ENCODE measurements at regions not wholly inside any gene's neighbourhood (a gene's known extent, or its start where the extent isn't known, plus 50 kb on each side); places are given as distances from the start of the nearest gene placed in this dataset.

DNA sequence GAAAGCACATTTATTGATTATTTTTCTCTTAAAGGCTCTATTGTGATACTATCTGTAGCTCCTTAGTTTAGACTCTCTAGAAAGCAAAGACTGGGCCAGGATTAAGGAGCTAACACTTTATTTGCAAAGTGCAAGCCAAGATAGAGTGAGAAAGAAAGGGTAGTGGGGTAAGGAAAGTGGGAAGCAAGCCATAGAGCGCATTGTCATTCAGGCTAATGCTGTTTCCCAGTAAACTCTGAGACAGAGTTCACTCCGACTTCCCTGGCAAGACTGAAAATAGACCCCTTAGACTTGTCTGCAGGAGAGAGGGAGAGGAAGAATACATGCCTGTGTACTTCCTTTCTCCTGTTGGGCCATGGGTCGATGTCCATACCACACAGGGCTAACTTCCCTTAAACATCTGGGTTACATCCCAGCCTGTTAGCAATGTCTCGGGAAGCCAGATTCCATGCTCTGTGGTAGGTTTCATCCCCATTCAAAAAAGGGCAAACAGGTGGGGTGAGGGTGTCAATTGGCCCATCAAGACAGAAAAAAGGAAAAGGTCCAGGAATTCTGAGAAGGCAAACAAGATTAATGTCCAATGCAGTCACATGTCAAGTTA, 875.8 kb upstream of the CELF2 start:
- H4K20me1 ChIP-seq (ENCODE audit: insufficient read depth, low read length) = no peaks in the 10 kb centered on the region
- no peaks in the 10 kb centered on the region for H3K4me1 ChIP-seq (ENCODE audit: insufficient read depth, low read length, severe bottlenecking)
- H3K36me3 ChIP-seq (ENCODE audit: insufficient read depth, low read length) = no peaks in the 10 kb centered on the region
- H3K4me3 ChIP-seq (ENCODE audit: low read depth, low read length, poor library complexity, severe bottlenecking) = no peak overlapping the region
- no peak overlapping the region for H2AFZ ChIP-seq (ENCODE audit: low read length)
- no peaks in the 10 kb centered on the region for H3K27me3 ChIP-seq (ENCODE audit: insufficient read depth, low read length)
- no peak overlapping the region for H3K27ac ChIP-seq (ENCODE audit: low read depth, low read length, poor library complexity, severe bottlenecking)
- H3K9me3 ChIP-seq (ENCODE audit: low read length) = no peaks in the 10 kb centered on the region
- no peak overlapping the region for H3K4me2 ChIP-seq (ENCODE audit: low read length)
- TF ChIP-seq EZH2 (IDR thresholded peaks at IDR 0.05; ENCODE audit: borderline replicate concordance, low read length) = no peak
- no peak for TF ChIP-seq CTCF (IDR thresholded peaks at IDR 0.05; ENCODE audit: low read length)
- no peaks in the 10 kb centered on the region for H3K9me2 ChIP-seq (ENCODE audit: low read depth, low read length)
- no peak overlapping the region for H3K9ac ChIP-seq (ENCODE audit: low read length)
- H3F3A ChIP-seq (ENCODE audit: insufficient read depth, low read length) = no peaks in the 10 kb centered on the region
- no peaks in the 10 kb centered on the region for H3K79me2 ChIP-seq (ENCODE audit: insufficient read depth, low read length)

GRCh38 chr10:10146604-10147003, 871.1 kb upstream of the CELF2 start:
- Histone ChIP-seq H4K20me1 (ENCODE audit: insufficient read depth, low read length) (no peaks in the 10 kb centered on the region), H3K4me2 (ENCODE audit: low read length) (no peak overlapping the region), H3K9ac (ENCODE audit: low read length) (no peak overlapping the region), H3K27me3 (ENCODE audit: insufficient read depth, low read length) (no peaks in the 10 kb centered on the region), H3K9me3 (ENCODE audit: low read length) (no peaks in the 10 kb centered on the region), H3K27ac (ENCODE audit: low read depth, low read length, poor library complexity, severe bottlenecking) (no peak overlapping the region), H3K79me2 (ENCODE audit: insufficient read depth, low read length) (no peaks in the 10 kb centered on the region), H3K4me3 (ENCODE audit: low read depth, low read length, poor library complexity, severe bottlenecking) (no peak overlapping the region), H2AFZ (ENCODE audit: low read length) (no peak overlapping the region), H3K9me2 (ENCODE audit: low read depth, low read length) (no peaks in the 10 kb centered on the region), H3K4me1 (ENCODE audit: insufficient read depth, low read length, severe bottlenecking) (no peaks in the 10 kb centered on the region), H3F3A (ENCODE audit: insufficient read depth, low read length) (no peaks in the 10 kb centered on the region), H3K36me3 (ENCODE audit: insufficient read depth, low read length) (no peaks in the 10 kb centered on the region)
- TF ChIP-seq CTCF (IDR thresholded peaks at IDR 0.05; ENCODE audit: low read length) (no peak), EZH2 (IDR thresholded peaks at IDR 0.05; ENCODE audit: borderline replicate concordance, low read length) (no peak)

DNA sequence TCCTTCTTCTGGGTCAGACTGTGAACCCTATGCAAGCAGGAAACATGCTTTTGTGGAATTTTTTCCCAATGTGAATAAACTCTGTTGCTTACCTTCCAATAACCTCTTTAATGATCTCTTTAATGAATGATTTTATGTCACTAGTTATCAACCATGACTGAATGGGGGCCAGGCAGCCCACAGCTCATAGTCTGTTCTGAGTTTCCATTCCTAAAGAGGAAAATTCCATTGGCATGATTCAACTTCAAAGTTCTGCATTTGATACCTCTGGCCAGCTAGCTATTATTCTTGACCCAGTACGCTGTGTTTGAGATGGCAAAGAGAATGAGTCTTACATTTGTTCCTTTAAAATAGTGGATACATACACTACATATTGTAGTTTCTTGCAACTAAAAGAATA, 867.8 kb upstream of the CELF2 start:
- no peaks in the 10 kb centered on the region for H3K4me1 ChIP-seq (ENCODE audit: insufficient read depth, low read length, severe bottlenecking)
- H3K27ac ChIP-seq (ENCODE audit: low read depth, low read length, poor library complexity, severe bottlenecking) = no peak overlapping the region
- no peak overlapping the region for H2AFZ ChIP-seq (ENCODE audit: low read length)
- H3K79me2 ChIP-seq (ENCODE audit: insufficient read depth, low read length) = no peaks in the 10 kb centered on the region
- H3K4me2 ChIP-seq (ENCODE audit: low read length) = no peak overlapping the region
- no peaks in the 10 kb centered on the region for H3K9me2 ChIP-seq (ENCODE audit: low read depth, low read length)
- no peaks in the 10 kb centered on the region for H4K20me1 ChIP-seq (ENCODE audit: insufficient read depth, low read length)
- no peaks in the 10 kb centered on the region for H3K27me3 ChIP-seq (ENCODE audit: insufficient read depth, low read length)
- no peaks in the 10 kb centered on the region for H3K36me3 ChIP-seq (ENCODE audit: insufficient read depth, low read length)
- H3K4me3 ChIP-seq (ENCODE audit: low read depth, low read length, poor library complexity, severe bottlenecking) = no peak overlapping the region
- no peak overlapping the region for H3K9ac ChIP-seq (ENCODE audit: low read length)
- no peak for TF ChIP-seq CTCF (IDR thresholded peaks at IDR 0.05; ENCODE audit: low read length)
- TF ChIP-seq EZH2 (IDR thresholded peaks at IDR 0.05; ENCODE audit: borderline replicate concordance, low read length) = no peak
- no peaks in the 10 kb centered on the region for H3K9me3 ChIP-seq (ENCODE audit: low read length)
- no peaks in the 10 kb centered on the region for H3F3A ChIP-seq (ENCODE audit: insufficient read depth, low read length)
